ENCODE measurements at regions not wholly inside any gene's neighbourhood (a gene's known extent, or its start where the extent isn't known, plus 50 kb on each side); places are given as distances from the start of the nearest gene placed in this dataset.

- Mint-ChIP-seq H3K4me1 (ENCODE audit: low read depth) (no peaks in the 10 kb centered on the region), H3K4me3 (ENCODE audit: unreplicated experiment) (no peak overlapping the region), H3K27me3 (ENCODE audit: low read depth) (peaks cover 1% of the 10 kb centered on the region), H3K9me3 (ENCODE audit: low read depth) (no peaks in the 10 kb centered on the region), H3K27ac (ENCODE audit: unreplicated experiment) (no peak overlapping the region), H3K36me3 (ENCODE audit: low read depth) (no peaks in the 10 kb centered on the region)
- DNase-seq (ENCODE audit: low spot score) = peak; percentile 55
- TF ChIP-seq, protein P1, sequence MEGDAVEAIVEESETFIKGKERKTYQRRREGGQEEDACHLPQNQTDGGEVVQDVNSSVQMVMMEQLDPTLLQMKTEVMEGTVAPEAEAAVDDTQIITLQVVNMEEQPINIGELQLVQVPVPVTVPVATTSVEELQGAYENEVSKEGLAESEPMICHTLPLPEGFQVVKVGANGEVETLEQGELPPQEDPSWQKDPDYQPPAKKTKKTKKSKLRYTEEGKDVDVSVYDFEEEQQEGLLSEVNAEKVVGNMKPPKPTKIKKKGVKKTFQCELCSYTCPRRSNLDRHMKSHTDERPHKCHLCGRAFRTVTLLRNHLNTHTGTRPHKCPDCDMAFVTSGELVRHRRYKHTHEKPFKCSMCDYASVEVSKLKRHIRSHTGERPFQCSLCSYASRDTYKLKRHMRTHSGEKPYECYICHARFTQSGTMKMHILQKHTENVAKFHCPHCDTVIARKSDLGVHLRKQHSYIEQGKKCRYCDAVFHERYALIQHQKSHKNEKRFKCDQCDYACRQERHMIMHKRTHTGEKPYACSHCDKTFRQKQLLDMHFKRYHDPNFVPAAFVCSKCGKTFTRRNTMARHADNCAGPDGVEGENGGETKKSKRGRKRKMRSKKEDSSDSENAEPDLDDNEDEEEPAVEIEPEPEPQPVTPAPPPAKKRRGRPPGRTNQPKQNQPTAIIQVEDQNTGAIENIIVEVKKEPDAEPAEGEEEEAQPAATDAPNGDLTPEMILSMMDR (IDR thresholded peaks at IDR 0.05) = no peak
Measured at GRCh38 chr9:135224286-135224877, 136.9 kb downstream of the OLFM1 start.

GRCh38 chr9:135224921-135225541 is 137.6 kb downstream of the OLFM1 start:
- TF ChIP-seq, protein P1 (IDR thresholded peaks at IDR 0.05) = no peak
- no peak overlapping the region for H3K4me3 Mint-ChIP-seq (ENCODE audit: unreplicated experiment)
- no peaks in the 10 kb centered on the region for H3K36me3 Mint-ChIP-seq (ENCODE audit: low read depth)
- peak; percentile 74 for DNase-seq (ENCODE audit: low spot score)
- H3K27ac Mint-ChIP-seq (ENCODE audit: unreplicated experiment) = no peak overlapping the region
- H3K27me3 Mint-ChIP-seq (ENCODE audit: low read depth) = peaks cover 6% of the 10 kb centered on the region
- no peaks in the 10 kb centered on the region for H3K4me1 Mint-ChIP-seq (ENCODE audit: low read depth)
- H3K9me3 Mint-ChIP-seq (ENCODE audit: low read depth) = no peaks in the 10 kb centered on the region

GRCh38 chr9:135225619-135226228 is 138.3 kb downstream of the OLFM1 start:
- peak; percentile 29 for DNase-seq (ENCODE audit: low spot score)
- no peaks in the 10 kb centered on the region for H3K4me1 Mint-ChIP-seq (ENCODE audit: low read depth)
- H3K4me3 Mint-ChIP-seq (ENCODE audit: unreplicated experiment) = no peak overlapping the region
- H3K9me3 Mint-ChIP-seq (ENCODE audit: low read depth) = no peaks in the 10 kb centered on the region
- TF ChIP-seq, protein P1 (IDR thresholded peaks at IDR 0.05) = no peak
- no peaks in the 10 kb centered on the region for H3K36me3 Mint-ChIP-seq (ENCODE audit: low read depth)
- H3K27me3 Mint-ChIP-seq (ENCODE audit: low read depth) = peaks cover 12% of the 10 kb centered on the region
- H3K27ac Mint-ChIP-seq (ENCODE audit: unreplicated experiment) = no peak overlapping the region

GRCh38 chr9:135226369-135227050 is 139.0 kb downstream of the OLFM1 start:
- H3K27me3 Mint-ChIP-seq (ENCODE audit: low read depth) = peaks cover 20% of the 10 kb centered on the region
- H3K36me3 Mint-ChIP-seq (ENCODE audit: low read depth) = no peaks in the 10 kb centered on the region
- DNase-seq (ENCODE audit: low spot score) = peak; percentile 72
- no peak overlapping the region for H3K4me3 Mint-ChIP-seq (ENCODE audit: unreplicated experiment)
- TF ChIP-seq, protein P1 (IDR thresholded peaks at IDR 0.05) = no peak
- no peaks in the 10 kb centered on the region for H3K9me3 Mint-ChIP-seq (ENCODE audit: low read depth)
- no peak overlapping the region for H3K27ac Mint-ChIP-seq (ENCODE audit: unreplicated experiment)
- H3K4me1 Mint-ChIP-seq (ENCODE audit: low read depth) = no peaks in the 10 kb centered on the region

GRCh38 chr9:135227641-135228251 is 140.3 kb downstream of the OLFM1 start:
- no peaks in the 10 kb centered on the region for H3K9me3 Mint-ChIP-seq (ENCODE audit: low read depth)
- no peaks in the 10 kb centered on the region for H3K4me1 Mint-ChIP-seq (ENCODE audit: low read depth)
- H3K36me3 Mint-ChIP-seq (ENCODE audit: low read depth) = no peaks in the 10 kb centered on the region
- peaks cover 28% of the 10 kb centered on the region for H3K27me3 Mint-ChIP-seq (ENCODE audit: low read depth)
- no peak overlapping the region for H3K4me3 Mint-ChIP-seq (ENCODE audit: unreplicated experiment)
- peak; percentile 68 for DNase-seq (ENCODE audit: low spot score)
- no peak overlapping the region for H3K27ac Mint-ChIP-seq (ENCODE audit: unreplicated experiment)
- TF ChIP-seq, protein P1 (IDR thresholded peaks at IDR 0.05) = no peak
